ENCODE measurements at regions not wholly inside any gene's neighbourhood (a gene's known extent, or its start where the extent isn't known, plus 50 kb on each side); places are given as distances from the start of the nearest gene placed in this dataset.

DNA sequence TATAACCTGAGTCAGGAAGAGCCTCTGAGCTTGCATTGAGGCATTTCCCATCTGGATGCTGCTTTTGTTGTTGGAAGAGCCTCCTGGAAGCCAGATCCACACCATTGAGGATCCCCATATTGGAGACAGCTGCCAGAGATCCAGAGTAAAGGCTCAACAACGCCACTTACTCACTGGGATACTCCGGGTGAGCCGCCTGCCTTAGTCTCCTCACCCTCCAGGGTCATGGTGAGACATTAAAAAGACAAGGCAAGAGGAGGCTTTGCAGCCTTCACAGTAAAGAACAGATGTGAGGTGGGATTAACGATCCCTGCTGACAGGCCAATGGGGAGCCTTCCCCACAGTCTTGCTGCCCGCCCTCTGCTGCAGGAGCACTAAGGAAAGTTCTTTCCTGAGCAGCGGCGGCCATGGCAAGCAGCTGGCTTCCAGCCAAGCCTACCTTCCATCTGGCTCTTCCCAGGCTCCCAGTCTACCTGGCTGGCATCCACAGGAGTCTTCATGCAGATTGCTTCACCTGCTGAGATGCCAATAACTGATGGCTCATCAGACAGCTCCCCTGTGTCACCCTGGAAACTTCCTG is 198.5 kb downstream of the CYLD start:
- DNase-seq (ENCODE audit: extremely low read depth in 1 of 11, low read depth in 9 of 11, low spot score in 4 of 11): no peak

DNA sequence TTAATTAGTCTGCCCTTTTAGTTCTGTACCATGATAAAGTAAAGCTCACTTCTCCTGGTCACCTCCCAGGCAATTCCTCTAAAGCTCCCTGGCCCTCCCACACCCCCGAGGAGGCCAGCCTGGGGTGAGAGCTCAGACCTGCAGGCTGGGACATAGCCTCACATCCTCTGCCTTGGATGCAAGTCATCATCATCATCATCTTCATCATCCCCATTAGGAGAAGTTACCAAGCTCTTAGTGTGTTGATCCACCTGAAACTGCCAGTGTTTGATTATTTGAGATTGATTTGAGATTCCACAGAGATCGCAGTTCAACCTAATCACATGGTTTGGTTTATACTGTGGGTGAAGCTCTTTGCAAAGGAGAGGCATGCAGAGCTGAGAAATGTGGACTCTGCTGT is 197.5 kb downstream of the CYLD start:
- DNase-seq (ENCODE audit: extremely low read depth in 1 of 11, low read depth in 9 of 11, low spot score in 4 of 11): no peak

DNA sequence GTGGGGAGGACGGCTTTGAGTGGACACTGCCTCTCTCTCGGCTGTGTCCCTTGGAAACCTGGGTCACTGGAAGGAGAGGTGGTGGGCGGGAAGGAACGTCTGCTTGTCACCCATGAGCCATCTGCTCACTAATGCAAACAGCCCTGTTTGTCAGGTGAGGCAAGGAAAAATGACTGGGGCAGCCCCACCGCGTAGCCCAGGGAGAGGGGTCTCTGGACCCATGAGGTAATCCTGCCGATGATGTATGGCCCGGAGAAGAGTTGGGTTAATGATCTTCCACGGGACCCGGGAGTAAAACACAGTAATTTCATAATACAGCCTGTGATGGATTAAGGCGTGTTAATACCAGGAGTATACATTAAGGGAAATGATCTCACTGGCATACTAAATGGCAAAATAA is 197.0 kb downstream of the CYLD start:
- no peak for DNase-seq (ENCODE audit: extremely low read depth in 1 of 11, low read depth in 9 of 11, low spot score in 4 of 11)

DNA sequence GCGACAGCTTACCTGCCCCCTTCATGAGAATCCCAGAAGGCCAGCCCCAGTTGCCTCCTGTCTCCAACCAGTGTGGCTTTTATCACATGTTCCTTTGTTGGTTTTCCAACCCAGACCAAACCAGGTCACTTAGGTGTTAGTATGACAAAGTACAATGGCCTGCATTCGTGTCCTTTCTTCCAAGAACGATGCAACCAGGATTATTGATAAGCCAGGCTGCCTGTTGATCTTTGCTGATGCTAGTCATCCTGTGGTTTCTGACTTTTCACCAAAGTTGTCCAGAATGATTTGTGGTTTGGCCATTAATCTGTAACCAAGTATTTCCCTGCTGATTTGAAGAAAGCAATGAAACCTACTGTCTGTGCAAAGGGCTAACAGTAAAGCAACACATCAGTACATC is 191.4 kb downstream of the CYLD start:
- no peak for DNase-seq (ENCODE audit: extremely low read depth in 1 of 11, low read depth in 9 of 11, low spot score in 4 of 11)

DNA sequence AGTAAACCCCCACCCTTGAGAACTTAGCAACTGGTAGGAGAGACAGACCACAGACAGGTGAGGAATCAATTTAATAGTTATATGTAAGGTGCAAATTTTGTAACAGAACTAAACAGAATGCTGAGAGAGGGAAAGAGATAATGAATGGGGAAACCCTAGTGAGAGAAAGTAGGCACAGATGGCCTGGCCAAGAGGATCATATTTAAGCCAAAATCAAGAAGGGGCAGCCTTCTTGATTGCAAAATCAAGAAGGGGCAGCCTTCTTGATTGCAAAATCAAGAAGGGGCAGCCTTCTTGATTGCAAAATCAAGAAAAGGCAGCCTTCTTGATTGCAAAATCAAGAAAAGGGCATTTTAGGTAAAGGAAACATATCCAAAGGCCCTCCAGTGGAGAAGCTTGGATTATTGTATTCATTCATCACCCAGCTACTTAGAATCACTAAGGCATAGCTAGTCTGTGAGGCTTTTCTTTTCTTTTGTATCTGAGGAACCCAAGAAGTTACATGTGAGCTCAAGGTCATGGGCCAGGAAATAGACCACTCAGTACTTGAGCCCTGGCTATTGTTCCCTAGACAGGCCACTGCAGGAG is 190.6 kb downstream of the CYLD start:
- no peak for DNase-seq (ENCODE audit: extremely low read depth in 1 of 11, low read depth in 9 of 11, low spot score in 4 of 11)

DNA sequence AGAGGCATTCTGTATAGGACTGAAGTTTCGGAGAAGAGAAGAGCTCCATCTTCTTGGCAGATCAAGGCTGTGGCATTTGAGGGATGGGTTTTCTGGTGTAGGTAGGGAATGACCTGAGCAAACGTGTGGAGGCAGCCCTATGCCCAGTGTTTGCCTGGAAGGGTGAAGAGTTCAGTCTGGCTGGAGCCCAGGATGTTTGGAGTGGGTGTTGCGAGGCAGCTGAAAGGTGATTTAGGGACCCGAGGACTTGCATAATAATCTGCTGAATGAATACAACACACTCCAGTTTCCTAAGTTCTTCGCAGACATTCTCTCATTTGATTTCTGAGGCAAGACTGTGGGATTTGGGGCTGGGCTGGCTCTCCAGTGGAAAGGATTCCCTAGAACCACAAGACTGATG is 186.2 kb downstream of the CYLD start:
- DNase-seq (ENCODE audit: extremely low read depth in 1 of 11, low read depth in 9 of 11, low spot score in 4 of 11): no peak

DNA sequence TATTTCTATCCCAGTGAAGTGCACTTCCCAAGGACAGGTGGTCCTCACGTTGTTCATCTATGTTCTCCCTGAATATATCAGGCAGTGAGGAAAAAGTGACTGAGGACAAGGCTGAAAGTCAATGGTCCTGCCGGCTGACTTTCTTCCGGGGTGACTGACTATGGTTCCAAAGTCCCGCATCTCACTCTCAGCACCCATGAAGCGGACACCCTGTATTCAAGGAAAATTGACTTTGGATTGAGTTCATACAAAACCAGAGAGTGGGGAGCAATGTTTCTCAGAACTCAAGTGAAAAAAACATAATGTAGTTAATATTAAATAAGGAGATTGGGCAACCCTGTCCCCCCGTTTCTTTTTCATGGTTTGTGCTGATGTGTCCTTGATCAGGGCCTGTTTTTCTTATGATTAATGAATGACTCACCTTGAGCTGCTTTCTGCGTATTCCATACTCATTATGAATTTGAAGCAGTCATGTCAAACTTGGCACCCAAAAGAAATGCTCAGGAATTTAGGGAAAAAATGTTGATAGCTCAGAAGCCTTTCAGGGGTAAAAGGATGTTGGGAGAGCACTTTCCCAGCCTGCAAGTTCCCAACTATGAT is 184.0 kb downstream of the CYLD start:
- DNase-seq (ENCODE audit: extremely low read depth in 1 of 11, low read depth in 9 of 11, low spot score in 4 of 11): no peak

DNA sequence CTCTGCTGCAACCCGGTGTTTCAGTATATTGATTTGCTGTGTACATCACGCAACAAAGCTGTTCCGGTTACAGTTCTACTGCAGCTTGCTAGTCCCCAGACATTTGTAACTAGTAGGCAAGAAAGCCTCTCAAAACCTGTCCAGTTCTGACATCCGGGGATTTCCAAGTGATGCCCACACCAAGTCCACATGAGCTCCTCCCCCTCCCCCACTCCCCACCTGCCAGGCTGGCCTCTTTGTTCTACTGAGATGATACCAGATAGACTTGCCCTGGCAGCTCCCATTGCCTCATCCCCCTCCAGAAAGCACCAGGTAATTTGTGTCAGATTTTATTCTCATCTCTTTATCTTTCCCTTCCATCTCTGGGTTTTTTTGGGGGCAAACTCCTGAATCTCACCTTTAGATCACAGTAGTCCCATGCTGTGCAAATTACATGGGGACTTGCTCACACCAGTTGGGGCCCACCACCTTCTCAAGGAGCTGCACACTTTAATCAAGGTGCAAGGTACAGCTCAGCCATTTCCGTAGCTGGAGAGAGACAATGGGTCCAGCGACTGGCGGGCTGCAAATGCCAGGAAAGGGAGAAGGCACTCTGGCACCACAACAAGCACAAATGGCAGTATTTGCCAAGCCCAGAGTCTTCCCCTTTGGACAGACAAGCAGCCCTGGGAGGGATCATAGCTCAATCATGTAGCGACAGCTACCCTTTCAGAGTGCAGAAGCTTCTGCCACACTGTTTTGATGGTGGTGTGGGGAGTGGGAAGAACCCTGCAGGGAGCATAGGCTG is 183.1 kb downstream of the CYLD start:
- DNase-seq (ENCODE audit: extremely low read depth in 1 of 11, low read depth in 9 of 11, low spot score in 4 of 11): no peak

DNA sequence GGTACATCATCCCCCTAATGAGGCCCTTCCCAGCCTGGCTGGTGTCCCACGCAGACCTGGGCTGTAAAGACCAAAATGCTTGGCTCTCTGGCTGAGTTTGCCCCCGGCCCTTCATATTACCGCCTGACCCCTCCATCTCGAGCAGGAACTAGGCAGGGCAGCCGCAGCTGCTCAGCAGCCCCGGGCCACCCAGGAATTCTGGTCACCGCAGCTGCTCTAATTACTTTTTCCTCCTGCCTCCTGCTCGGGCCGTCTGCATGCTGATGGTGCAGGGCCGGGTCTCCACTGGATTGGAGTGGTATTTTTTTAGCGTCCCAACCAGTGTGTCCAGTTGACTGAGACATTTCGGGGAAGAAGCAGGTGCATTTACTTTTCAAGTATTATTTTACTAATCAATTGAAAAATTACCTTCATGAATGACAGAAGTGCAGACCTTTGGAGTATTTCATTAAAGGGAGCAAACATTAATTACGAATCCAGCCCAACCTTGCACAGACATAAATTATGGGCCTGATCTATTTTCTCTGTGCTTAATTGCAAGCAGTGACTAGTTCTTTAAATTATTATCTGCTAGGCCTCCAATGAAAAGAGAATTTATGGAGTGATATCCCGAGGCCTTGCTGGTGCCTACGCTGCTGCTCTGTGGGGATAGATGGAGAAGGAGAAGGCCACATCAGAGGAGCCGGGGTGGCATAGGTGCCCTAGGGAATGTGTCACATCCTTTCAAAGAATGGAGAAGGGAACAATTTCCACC is 176.2 kb downstream of the CYLD start:
- no peak for DNase-seq (ENCODE audit: extremely low read depth in 1 of 11, low read depth in 9 of 11, low spot score in 4 of 11)

DNA sequence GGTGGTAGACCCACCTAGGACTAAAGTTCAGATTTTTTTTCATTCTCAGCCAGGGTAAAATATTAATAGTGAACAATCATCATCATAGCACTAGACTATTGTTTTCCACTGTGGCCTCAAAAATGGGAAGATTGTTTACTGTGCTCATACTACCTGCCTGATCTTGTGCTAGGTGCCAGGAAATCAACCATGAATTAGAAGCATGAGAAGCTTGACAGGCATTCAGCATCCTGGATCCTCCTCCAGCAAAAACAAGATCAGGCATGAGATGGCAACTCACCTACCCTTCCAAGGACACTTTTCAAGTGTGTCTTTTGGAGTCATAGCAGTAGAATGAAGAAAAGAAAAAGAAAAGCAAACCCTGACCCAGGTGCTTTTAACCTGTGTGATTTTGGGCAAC is 174.2 kb downstream of the CYLD start:
- DNase-seq (ENCODE audit: extremely low read depth in 1 of 11, low read depth in 9 of 11, low spot score in 4 of 11): no peak

DNA sequence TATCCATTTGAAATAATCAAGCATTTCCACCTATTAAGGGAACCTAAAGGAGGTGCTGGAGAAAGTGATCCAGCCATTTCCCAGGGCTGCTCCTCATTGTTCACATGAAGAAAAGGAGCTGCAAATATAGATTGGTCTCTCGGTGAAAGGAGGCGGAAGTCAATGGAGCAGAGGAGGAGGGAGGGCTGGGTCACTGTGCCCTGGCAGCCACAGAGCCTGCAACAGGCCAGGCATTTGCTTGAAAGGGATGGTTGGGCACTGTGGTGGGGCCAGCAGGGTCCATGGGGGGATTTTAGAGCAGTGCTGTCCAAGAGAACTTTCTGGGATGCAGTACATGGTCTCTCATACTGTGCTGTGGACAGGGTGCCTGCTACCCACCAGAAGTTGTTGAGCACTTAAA is 173.2 kb downstream of the CYLD start:
- no peak for DNase-seq (ENCODE audit: extremely low read depth in 1 of 11, low read depth in 9 of 11, low spot score in 4 of 11)

DNA sequence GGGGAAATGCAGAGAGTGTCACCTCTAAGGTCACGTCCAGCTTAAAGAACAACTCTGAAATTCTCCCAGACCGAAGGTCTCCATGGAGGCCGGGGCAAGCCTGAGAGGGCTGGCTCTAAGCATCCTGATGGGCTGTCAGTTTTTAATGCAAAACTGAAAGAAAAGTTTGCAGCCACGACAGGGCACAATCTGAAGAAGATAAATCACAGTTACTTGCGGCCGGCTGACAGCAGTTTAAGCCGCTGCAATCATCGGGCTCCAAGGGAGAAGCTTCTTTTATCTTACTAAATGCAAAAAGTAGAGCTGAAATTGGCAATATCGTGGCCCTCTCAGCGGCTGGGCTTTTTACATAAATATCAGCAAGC is 168.8 kb downstream of the CYLD start:
- no peak for DNase-seq (ENCODE audit: extremely low read depth in 1 of 11, low read depth in 9 of 11, low spot score in 4 of 11)

DNA sequence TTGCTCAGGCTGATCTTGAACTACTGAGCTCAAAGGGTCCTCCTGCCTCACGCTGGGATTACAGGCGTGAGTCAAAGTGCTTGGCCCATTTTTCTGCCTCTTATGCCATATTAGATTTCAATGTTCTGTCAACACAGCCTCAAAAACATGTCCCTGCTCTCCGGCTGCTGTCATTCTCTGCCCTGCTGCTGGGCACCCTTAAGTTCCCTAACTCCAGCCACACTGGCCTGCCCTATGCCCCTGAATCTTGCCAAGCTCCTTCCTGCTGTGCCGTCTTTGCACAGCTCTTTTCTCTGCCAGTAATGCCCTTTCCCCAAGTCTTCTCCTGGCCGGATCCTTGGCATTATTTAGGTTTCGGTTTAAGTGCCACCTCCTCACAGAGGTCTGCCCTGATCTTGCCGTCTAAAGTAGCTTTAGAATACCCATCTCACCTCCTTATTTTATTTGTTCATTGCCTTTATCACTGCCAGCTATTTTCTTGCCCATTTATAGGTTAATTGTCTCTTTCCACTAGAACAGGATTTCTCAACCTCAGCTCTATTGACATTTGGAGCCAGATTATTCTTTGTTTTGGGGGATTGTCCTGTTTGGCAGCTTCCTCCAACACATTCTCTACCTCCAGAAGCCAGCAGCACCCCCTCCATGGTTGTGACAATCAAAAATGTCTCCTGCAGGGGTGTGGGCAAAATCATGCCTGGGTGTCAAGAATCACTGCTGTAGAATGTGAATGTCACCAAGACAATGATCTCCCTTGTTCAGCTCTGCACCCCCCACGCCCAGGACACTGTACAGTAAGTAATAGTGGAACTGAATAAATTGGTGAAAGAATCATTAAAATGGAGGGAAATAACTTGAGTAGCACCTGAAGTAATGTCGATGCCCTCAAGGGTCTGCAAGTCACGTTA is 168.2 kb downstream of the CYLD start:
- no peak for DNase-seq (ENCODE audit: extremely low read depth in 1 of 11, low read depth in 9 of 11, low spot score in 4 of 11)

DNA sequence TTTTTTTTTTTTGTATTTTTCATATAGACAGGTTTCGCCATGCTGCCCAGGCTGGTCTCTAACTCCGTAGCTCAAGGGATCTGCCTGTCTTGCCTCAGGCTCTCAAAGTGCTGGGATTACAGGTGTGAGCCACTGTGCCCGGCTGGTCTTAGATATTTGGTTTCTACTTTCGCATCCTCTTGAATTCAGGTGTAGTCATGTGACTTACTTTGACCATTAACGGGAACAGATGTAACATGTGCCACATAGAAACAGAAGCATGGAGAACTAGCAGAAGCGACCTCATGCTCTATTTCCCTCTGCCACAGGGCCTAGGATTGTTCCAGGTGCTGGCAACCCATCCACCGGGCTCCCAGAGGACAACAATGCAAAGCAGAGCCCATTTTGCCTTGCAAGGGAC is 166.6 kb downstream of the CYLD start:
- no peak for DNase-seq (ENCODE audit: extremely low read depth in 1 of 11, low read depth in 9 of 11, low spot score in 4 of 11)

DNA sequence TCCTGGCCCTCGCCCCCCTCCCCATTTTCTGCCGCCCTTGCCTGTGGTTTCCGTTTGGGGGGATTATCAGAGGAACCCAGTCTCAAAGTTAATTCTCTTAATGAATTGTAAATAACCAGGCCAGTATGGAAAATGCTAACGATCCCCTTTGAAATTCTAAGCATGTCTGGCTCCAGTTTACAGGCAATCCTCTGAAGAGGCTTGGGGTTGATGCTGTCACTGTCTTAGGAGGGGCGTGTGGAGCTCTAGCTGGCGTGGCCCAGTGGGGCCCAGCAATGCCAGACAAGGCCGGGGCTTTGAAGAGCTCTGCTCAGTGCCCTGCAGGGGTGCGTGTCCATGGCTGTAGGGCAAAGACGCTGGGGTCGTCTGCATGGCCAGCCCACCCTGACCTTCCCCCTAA is 164.6 kb downstream of the CYLD start:
- DNase-seq (ENCODE audit: extremely low read depth in 1 of 11, low read depth in 9 of 11, low spot score in 4 of 11): no peak

DNA sequence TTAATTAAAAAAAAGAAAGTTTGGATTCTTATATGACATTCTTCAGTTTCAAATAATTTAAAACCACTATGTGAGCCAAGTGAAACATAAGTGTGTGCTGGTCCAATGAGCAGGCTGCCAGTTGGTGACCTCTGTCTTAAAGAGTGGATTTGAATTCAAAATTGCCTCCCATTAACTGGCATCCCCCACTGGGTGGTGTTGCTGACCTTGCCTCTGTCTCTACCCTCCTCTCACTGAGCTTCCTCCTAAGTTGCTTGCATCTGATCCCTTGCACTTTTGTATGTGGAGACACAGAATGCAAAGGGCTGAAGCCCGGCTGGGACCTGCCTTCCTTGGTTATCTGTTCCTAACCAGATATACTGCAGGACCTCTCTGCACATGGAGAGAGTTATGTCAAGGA is 160.6 kb downstream of the CYLD start:
- DNase-seq (ENCODE audit: extremely low read depth in 1 of 11, low read depth in 9 of 11, low spot score in 4 of 11): no peak

DNA sequence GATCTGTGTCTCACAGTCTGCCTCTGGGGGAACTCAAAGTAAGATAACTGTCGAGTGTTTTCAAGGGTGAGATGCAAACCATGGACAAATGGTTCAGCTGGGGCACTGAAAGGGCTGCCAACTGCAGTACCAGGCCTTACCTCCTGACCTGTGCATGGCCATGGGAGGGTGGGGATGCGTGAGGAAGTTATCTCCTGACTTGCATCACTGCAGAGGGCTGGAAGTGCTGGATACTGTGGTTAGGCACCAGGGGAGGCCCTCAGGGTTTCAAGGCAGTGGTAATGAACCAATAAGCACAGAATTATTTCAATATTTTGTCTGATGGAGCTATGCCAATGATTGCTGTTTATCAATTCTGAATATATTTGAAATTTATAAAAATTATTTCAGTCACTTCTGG is 159.2 kb downstream of the CYLD start:
- no peak for DNase-seq (ENCODE audit: extremely low read depth in 1 of 11, low read depth in 9 of 11, low spot score in 4 of 11)

DNA sequence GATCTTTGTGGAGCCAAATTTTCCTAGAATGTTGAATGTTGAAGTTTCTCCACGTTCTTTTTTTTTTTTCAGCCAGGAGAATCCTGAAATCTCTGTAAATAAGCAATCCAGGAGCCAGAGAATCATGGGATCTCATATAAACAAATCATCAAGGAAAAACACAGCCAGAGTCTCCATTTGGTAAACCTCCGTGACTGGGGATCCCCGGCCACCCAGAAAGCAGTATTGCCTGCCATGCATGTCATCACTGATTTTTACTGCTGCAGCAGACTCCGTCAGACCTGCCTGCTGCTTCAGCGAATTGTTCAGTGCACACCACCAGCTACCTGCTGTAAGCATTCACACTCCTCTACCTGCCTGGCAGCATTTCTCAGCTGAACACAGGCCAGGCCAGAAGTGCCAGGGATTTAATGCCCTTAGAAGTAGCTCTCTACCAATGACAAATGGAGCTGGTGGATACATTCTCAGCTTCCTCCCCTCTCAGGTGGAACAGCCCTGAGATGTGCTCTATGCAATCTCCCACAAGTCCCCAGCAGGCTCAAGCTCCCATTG is 158.6 kb downstream of the CYLD start:
- no peak for DNase-seq (ENCODE audit: extremely low read depth in 1 of 11, low read depth in 9 of 11, low spot score in 4 of 11)

DNA sequence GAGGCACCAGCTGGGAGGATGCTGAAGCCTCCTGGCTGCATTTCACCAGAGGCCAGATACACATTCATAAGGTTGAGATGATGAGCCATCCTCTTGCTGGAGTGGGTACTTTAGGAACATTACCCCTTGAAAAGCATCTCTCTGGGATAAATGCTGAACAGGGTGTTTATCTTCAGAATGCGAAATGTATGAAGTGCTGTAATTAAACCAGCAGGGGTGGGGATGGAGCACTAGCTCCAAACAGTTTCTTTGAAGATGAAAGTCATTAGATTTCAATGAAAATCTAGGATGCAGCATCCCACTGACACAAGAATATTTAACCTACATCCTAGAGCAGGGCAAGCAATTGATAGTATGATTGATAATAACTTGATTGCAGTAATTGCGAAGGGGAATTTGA is 158.1 kb downstream of the CYLD start:
- no peak for DNase-seq (ENCODE audit: extremely low read depth in 1 of 11, low read depth in 9 of 11, low spot score in 4 of 11)

Measured in renal cortex interstitium (tissue), 11 donors.